ENCODE measurements at regions not wholly inside any gene's neighbourhood (a gene's known extent, or its start where the extent isn't known, plus 50 kb on each side); places are given as distances from the start of the nearest gene placed in this dataset.

DNA sequence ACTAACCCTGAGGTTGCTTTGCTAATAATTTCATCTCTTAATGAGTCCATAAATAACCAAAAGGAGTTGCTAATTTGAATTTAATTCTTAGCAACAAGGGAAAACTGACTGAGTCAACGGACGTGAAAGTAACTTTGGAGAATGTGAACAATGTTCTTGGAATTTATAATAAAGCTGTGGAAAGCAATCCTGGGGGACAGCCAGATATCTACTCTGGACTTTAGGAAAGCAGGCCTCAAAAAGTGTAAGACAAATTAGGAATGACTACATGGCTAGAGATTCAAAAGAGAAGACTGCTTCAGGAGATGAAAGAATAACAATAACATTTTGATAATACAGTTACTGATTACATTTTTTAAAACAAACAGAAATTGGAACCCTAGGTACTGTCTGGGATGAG, 318.4 kb upstream of the COL8A1 start:
- no peak for DNase-seq (ENCODE audit: low spot score)
- POLR2A ChIA-PET: no interaction called here
- CTCF ChIA-PET (ENCODE audit: low intra/inter-chr PET ratio, low total read pairs): no interaction called here
- Histone ChIP-seq H2AFZ (ENCODE audit: low read length) (no peak overlapping the region), H3K4me3 (replicated peaks in 1 of 3; ENCODE audit: insufficient read depth in 1 of 3, low read depth in 2 of 3, low read length in 3 of 3) (no peak overlapping the region), H3K79me2 (ENCODE audit: insufficient read depth, low read length) (no peaks in the 10 kb centered on the region), H3K36me3 (replicated peaks in 1 of 2; ENCODE audit: control insufficient read depth in 1 of 2, insufficient read depth in 2 of 2, low read length in 2 of 2) (no peaks in the 10 kb centered on the region), H3K4me2 (ENCODE audit: low read depth, low read length) (no peak overlapping the region), H3K27ac (ENCODE audit: extremely low read length, insufficient read depth, low read length) (no peak overlapping the region), H3K27me3 (ENCODE audit: control insufficient read depth in 1 of 2, insufficient read depth in 2 of 2, low read length in 2 of 2) (no peaks in the 10 kb centered on the region), H3K4me1 (ENCODE audit: insufficient read depth, low read length) (no peaks in the 10 kb centered on the region), H3K9me3 (ENCODE audit: low read length) (no peaks in the 10 kb centered on the region), H4K20me1 (ENCODE audit: insufficient read depth, low read length) (no peaks in the 10 kb centered on the region), H3K9ac (ENCODE audit: insufficient read depth, low read depth, low read length) (no peak overlapping the region)
- no TSS peak for BruUV-seq (replicated peaks)
- no peak for ATAC-seq
- intact Hi-C loops (cut with micrococcal nuclease; ENCODE audit: unreplicated experiment) (no loop called here), in situ Hi-C loops (cut with HindIII; ENCODE audit: extremely low pct_ligation_motif_present, low pct_unique_long_range_greater_than_20kb) (no loop called here)
- no peak for FAIRE-seq
- WGBS (ENCODE audit: low lambda C conversion rate): 4% methylated on average over 2 of the region's 2 CpGs
- TF ChIP-seq KDM5B (CRISPR knock-in tag; IDR thresholded peaks at IDR 0.05; ENCODE audit: borderline replicate concordance) (no peak), ZNF557 (CRISPR knock-in tag; IDR thresholded peaks at IDR 0.05) (no peak), ATF7 (IDR thresholded peaks at IDR 0.05) (0 out of 2 replicates have a peak, but pooled peaks have one; percentile 7), ATF7 (CRISPR knock-in tag; IDR thresholded peaks at IDR 0.05) (no peak), ZNF703 (CRISPR knock-in tag; IDR thresholded peaks at IDR 0.05; ENCODE audit: borderline replicate concordance) (no peak)
- TF ChIP-seq, protein P1, sequence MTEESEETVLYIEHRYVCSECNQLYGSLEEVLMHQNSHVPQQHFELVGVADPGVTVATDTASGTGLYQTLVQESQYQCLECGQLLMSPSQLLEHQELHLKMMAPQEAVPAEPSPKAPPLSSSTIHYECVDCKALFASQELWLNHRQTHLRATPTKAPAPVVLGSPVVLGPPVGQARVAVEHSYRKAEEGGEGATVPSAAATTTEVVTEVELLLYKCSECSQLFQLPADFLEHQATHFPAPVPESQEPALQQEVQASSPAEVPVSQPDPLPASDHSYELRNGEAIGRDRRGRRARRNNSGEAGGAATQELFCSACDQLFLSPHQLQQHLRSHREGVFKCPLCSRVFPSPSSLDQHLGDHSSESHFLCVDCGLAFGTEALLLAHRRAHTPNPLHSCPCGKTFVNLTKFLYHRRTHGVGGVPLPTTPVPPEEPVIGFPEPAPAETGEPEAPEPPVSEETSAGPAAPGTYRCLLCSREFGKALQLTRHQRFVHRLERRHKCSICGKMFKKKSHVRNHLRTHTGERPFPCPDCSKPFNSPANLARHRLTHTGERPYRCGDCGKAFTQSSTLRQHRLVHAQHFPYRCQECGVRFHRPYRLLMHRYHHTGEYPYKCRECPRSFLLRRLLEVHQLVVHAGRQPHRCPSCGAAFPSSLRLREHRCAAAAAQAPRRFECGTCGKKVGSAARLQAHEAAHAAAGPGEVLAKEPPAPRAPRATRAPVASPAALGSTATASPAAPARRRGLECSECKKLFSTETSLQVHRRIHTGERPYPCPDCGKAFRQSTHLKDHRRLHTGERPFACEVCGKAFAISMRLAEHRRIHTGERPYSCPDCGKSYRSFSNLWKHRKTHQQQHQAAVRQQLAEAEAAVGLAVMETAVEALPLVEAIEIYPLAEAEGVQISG (CRISPR knock-in tag; IDR thresholded peaks at IDR 0.05): no peak
- TF ChIP-seq, protein P2, sequence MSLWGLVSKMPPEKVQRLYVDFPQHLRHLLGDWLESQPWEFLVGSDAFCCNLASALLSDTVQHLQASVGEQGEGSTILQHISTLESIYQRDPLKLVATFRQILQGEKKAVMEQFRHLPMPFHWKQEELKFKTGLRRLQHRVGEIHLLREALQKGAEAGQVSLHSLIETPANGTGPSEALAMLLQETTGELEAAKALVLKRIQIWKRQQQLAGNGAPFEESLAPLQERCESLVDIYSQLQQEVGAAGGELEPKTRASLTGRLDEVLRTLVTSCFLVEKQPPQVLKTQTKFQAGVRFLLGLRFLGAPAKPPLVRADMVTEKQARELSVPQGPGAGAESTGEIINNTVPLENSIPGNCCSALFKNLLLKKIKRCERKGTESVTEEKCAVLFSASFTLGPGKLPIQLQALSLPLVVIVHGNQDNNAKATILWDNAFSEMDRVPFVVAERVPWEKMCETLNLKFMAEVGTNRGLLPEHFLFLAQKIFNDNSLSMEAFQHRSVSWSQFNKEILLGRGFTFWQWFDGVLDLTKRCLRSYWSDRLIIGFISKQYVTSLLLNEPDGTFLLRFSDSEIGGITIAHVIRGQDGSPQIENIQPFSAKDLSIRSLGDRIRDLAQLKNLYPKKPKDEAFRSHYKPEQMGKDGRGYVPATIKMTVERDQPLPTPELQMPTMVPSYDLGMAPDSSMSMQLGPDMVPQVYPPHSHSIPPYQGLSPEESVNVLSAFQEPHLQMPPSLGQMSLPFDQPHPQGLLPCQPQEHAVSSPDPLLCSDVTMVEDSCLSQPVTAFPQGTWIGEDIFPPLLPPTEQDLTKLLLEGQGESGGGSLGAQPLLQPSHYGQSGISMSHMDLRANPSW (CRISPR knock-in tag; IDR thresholded peaks at IDR 0.05; ENCODE audit: borderline replicate concordance): no peak

Data from HepG2 (cell line).